Erythroblast (primary cell): ENCODE measurements at regions not wholly inside any gene's neighbourhood (a gene's known extent, or its start where the extent isn't known, plus 50 kb on each side); places are given as distances from the start of the nearest gene placed in this dataset.
"Not testable (repeated sequence)": the region's sequence is repeated elsewhere in the genome, so short reads cannot be mapped to it uniquely, and the experiment has no call there.

ENCODE experiments used
- DNase-seq, 2 experiments: peaks; one replicate each; lab custom pipeline; 2025; lab: John Stamatoyannopoulos, UW
- GATA1 ChIP-seq: IDR thresholded peaks from 2 replicates; pipeline ENCODE4 v1.6.1; 2011; ENCODE audit warnings: low read depth, mild to moderate bottlenecking, control low read depth, low read length, moderate library complexity
- POLR2A ChIP-seq: IDR thresholded peaks from 2 replicates; pipeline ENCODE4 v1.6.1; 2011; ENCODE audit warnings: mild to moderate bottlenecking, low read length

DNA sequence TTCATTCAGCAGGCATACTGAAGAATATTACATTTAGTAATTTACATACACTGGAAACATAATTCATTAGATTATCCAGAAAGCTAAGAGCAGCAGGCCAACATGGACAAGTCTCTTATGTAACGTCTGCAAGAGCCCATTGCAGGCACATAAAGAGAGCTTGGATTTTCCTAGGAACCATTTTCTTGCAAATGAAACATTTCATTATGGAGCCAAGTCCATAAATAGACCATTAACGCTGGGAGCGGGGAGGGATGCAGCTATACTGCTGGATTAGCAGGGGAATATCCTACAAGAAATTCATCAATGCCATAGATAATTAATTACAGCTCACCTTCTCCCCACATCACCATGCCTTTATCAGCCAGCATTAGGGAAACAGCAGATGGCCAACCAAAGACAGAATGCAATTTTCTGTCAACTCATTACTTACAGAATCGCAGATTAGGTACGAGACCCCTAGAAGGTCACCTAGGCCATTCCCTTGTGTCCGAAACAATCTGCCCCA is 170.4 kb downstream of the C1D start:
- no peak for TF ChIP-seq POLR2A
- TF ChIP-seq GATA1: no peak
- DNase-seq: no peak

DNA sequence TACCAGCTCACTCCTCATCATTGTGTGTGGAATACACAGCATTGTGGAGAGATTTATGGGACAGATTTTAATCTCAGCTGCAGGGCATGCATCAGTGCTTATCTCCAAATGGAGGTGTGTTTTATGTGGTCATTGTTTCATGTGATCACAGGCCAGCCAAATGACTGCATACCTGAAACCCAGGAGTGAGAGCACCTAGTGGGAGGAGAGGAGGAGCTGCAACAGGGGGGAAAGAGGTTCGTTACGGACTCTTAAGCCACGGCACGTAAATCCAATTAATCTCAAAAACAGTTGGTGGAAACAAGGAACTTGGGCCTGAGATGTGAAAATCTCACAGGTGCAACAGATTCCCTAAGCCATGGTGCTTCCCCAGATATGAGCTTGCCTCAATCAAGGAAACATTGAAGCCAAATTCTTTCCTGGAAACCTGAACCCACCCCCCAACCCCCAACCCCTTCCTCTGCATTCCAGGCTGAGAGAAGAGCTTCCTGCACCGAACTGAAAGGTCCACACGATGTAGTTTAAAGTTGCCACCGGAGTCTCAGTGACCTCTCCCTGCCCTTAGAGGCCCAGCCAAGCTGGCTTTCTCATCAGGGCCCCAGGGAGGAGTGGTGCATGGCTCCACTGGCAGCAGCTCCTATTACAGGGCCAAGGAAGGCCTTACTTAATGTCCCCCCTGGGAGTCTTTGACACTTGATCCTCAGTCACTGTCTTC is 167.4 kb downstream of the C1D start:
- TF ChIP-seq POLR2A (no peak), GATA1 (no peak)
- DNase-seq: no peak

DNA sequence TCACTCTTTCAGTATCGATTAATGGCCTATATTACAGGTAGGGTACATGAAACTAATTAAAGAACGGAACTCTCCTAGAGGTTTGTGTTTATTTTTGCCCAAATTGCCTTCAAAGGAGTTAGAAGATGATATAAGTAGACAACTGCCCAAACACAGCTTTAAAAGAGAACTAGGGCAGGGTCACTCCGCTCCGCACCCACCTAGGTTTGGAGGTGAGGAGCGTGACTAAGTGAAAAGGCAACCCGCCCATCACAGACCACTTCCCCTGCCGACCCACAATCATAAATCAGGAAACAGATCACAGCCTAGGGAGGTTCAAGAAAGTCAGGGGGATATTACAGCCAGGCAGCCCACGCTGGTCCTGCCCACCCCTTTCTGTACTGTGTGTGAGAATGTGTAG is 166.7 kb downstream of the C1D start:
- TF ChIP-seq POLR2A: no peak
- no peak for TF ChIP-seq GATA1
- no peak for DNase-seq

DNA sequence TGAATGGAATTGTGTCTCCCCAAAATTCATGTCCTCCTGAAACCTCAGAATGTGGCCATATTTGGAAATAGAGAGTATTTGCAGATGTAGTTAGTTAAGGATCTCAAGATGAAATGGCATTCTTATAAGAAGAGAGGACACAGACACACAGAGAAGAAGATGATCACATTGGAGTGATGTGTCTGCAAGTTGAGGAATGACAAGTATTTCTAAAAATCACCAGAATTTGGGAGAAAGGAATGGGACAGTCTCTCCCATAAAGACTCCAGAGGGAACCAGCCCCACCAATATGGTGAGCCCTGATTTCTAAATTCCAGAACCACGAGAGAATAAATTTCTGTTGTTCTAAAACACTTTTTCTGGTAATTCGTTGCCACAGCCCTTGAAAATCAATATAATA is 166.3 kb downstream of the C1D start:
- TF ChIP-seq GATA1 (no peak), POLR2A (no peak)
- no peak for DNase-seq

DNA sequence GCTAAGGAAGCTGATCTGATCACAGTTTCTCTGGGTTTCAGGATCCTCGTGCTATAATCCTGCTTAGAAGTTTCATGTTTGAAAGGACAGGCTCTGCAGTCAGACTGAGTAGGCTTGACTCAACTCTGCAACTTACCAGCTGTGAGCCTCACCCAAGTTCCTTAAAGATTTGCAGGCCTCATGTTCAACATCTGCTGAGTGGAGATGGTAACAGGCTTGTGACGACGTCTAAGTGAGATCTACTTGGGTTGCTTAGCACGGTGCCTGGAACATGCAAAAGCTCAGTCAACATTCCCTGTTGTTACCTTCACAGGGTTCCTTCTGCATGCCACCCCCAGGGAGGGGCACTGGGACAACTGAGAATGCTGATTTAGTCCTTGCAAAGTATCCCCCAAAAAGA is 164.2 kb downstream of the C1D start:
- DNase-seq: no peak
- no peak for TF ChIP-seq POLR2A
- no peak for TF ChIP-seq GATA1

DNA sequence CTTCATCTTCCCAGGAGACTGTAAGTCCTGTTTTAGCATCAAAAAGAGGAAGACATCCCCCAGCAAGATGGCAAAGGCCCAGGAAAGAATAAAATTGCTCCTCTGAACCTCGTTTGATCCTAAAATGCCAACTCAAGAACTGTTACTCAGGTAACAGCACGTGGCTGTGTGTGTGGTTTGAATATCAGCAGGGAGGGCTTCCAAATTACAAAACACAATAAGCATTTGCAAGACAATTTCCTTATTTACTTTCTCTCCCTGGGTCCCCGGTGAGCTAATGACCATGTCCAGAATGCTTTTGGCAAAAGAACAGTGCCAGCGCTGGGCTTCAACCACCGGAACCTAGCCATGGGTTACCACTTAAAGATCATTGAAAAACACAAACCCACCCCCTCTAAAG is 163.6 kb downstream of the C1D start:
- no peak for DNase-seq
- TF ChIP-seq GATA1: no peak
- no peak for TF ChIP-seq POLR2A

DNA sequence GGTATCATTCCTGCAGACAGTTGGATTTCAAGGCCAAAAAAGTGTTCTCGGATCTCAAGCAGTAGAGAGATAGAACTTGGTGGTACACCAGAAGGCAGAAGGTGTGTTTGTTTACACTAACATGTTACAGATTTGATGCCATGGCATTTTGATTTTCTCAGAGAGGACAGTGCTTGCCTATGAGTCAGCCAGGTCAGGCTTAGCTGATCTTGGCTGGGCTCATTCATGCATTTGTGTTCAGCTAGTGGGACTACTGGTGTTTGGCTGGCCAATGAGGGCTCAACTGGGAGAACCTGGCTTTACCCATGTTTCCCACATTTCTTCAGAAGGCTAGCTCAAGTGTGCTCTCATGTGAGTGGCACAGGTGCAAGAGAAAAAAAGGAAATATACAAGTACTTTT is 162.0 kb downstream of the C1D start:
- no peak for DNase-seq
- TF ChIP-seq GATA1 (no peak), POLR2A (no peak)

DNA sequence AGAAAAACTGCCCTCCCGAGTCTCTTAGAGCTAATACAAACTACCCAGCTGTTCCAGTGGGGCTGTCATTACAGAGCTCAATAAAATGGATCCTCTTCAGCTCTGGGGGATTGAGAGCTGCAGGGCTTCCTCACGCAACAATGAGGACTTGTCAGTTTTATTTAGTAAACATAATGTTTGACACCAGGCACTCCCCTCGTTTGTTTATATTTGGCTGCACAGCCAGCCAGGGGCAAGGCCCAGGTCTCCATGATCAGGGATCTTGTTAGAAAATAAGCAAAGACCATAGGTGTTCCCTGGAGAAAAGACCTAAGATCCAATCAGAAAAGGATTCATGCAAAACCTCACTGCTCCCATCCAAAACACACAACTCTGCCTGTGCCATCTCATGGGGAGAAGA is 158.2 kb downstream of the C1D start:
- TF ChIP-seq GATA1: no peak
- no peak for TF ChIP-seq POLR2A
- no peak for DNase-seq

DNA sequence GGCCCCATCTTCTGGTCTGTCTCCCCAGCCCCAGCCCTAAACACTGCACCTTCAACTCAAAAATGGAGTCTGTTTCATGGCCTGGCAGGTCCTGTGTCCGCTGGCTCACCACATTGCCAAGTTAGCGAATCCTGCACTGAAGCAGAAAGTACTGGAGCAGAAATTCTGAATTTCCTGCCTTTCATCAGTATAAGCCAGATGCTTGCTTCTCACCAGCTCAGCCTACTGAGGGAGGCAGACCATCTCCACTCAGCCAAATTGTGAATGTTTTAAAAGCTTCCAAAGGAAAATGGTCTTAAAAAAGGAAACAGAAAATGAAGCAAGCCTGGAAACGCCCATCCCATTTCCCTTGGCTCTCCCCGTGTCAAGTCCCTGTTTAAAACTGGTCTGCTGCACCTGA is 157.8 kb downstream of the C1D start:
- TF ChIP-seq POLR2A: no peak
- TF ChIP-seq GATA1: no peak
- DNase-seq: no peak

DNA sequence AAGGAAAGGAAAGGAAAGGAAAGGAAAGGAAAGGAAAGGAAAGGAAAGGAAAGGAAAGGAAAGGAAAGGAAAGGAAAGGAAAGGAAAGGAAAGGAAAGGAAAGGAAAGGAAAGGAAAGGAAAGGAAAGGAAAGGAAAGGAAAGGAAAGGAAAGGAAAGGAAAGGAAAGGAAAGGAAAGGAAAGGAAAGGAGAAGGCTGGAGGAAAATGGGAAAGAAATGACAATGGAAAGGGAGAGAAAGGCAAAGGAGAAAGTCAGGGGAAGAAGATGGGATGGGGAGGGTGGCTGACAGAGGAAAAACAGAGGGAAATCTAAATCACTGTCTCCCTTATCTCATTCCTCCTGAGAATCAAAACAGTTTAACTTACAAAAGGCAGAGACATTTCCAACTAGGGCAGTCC is 156.3 kb downstream of the C1D start:
- not testable (repeated sequence) for DNase-seq

DNA sequence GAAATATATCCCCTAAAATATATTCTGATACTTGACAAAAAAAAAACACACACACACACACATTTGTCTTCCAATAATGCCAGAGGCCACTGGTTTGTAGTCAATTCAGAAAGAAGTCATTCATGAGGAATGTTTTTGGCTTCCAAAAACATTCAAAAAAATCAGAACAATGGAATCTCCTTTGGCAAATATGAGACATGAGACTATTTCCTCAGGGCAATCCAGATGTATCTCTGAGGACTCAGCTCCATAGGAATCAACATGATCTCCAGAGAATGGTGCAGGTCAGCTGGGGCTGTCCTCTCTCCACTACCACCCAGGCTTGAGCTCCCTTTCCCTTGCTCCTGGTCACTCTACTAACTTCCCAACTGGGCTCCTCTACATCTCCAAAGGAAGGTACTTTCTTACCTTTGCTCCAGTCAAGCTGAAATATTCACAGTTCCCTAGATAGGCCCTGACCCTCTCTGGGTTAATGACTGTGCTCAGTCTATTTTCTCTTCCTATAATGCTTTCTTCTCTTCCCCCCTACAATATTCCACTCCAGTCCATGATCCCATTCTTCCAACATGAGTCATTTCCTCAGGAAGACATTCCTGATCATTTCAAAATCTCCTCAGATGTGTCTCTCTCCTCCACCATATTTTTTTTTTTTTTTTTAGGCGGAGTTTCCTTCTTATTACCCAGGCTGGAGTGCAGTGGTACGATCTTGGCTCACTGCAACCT is 145.3 kb downstream of the C1D start:
- no peak for DNase-seq
- no peak for TF ChIP-seq GATA1
- no peak for TF ChIP-seq POLR2A

DNA sequence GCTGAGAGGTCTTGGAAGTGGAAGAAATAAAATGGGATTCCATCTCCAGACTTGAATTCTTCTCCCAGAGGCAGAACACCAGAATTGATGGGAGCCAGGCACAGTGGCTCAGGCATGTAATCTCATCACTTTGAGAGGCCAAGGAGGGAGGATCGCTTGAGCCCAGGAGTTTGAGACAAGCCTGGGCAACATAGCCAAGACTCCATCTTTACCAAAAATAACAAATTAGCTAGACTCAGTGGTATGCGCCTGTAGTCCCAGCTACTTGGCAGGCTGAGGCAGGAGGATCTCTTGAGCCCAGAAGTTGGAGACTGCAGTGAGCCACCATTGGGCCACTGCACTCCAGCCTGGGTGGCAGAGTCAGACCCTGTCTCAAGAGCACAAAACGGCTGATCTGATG is 144.3 kb downstream of the C1D start:
- no peak for DNase-seq
- TF ChIP-seq GATA1: no peak
- no peak for TF ChIP-seq POLR2A

DNA sequence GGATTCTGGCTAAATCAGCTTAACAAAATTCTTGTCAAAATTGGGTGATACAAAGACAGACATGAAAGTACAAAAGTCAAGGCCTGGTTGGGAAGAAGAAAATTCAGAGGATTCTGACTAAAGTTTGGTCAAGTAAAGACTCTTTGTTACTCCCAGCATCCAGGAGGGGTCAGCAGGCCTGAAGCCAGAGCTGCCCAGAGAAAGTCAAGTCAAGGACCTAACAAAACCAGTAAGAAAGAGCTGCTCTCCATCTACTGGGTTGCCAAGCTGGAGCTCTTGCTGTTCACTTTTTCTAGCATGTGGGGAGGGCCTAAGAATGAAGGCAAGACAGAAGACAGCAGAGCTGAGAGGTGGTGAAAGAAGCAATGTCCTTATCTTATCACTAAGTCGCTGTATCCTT is 143.3 kb downstream of the C1D start:
- TF ChIP-seq POLR2A (no peak), GATA1 (no peak)
- DNase-seq: peak in 1 of 2 experiments; percentile 5

DNA sequence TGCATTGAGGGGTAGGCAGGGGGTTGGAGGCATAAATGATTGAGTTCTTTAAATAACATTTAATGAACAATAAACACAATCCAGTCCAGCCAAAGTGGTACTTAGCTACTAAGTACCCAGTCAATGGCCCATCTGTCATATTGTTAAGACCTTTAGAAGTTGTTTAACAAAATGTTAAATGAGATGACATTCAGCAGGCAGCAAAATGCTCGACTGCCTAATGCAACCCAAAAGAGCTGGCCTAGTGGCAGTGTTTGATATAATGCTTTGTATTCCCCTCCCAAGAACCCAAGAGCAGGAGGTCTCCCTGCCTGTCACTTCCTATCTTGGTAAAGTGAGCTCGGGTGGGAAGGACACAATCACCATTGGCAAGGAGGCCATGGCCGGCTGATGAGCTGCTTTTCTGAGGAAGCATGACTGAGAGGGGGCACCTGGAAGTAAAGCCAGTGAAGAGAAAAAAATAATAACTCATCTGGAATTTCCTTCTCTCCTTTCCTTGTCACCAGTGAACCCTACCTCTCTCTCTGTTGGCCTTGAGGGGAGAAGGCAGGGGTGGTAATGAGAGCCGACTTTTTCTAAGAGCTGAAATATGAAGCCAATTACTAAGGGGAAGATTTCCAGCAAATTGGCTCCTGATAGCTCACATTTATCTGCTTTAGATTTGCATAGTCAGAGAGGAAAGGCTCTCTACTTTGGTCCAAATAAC is 140.6 kb downstream of the C1D start:
- DNase-seq: no peak
- no peak for TF ChIP-seq POLR2A
- no peak for TF ChIP-seq GATA1
